Left kidney (tissue), 1 donor: ENCODE measurements at regions not wholly inside any gene's neighbourhood (a gene's known extent, or its start where the extent isn't known, plus 50 kb on each side); places are given as distances from the start of the nearest gene placed in this dataset.
"Not testable (repeated sequence)": the region's sequence is repeated elsewhere in the genome, so short reads cannot be mapped to it uniquely, and the experiment has no call there.

Experiments used
- DNase-seq: peaks from one replicate; pipeline ENCODE4 v3.0.0-alpha.2; 2013

GRCh38 chr4:59511809-59512208 is 1688.3 kb upstream of the ADGRL3 start:
- not testable (repeated sequence) for DNase-seq

DNA sequence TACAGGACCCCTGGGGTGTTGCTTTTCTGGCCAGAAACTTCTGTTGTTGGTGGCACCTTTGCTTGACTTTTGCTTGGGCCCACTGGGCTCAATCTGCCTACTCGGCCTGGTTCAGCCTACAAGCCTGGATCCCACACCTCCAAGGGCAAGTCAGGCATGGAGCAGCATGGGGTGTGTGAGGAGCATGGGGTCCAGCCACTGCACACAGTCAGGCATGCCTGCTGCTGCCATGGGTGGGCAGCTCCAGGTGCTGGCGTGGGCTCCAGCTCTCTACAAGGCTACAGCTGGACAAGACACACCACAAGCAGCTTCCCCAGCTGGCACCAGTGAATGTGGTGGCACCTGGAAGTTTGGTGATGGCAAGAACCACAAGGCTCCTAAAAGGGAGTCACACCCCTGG is 1683.1 kb upstream of the ADGRL3 start:
- DNase-seq, result no peak

- DNase-seq, result no peak
Observed at GRCh38 chr4:59518005-59518823, 1681.9 kb upstream of the ADGRL3 start.

GRCh38 chr4:59525885-59526284 is 1674.2 kb upstream of the ADGRL3 start:
- DNase-seq, result no peak

- no peak for DNase-seq
Observed at GRCh38 chr4:59535541-59535940, 1664.6 kb upstream of the ADGRL3 start.

DNA sequence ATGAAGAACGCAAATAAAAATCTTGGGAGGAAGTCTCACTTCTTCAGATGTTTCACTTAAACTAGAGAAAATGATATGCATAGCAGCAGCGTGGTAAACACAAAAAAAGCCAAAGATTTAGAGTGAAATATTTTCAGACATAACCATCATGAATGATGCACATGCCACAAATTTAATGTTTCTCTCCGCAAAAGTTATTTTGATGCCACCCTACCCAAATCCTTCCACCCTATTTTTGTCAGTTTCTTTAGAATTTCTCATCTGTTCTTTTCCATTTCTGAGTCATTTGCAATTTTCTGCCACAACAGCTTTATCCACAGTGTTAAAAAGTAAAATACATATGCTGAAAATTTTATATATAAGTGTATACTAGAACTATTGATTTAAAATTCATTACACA is 1663.7 kb upstream of the ADGRL3 start:
- no peak for DNase-seq

GRCh38 chr4:59537246-59537886 is 1662.8 kb upstream of the ADGRL3 start:
- no peak for DNase-seq

DNA sequence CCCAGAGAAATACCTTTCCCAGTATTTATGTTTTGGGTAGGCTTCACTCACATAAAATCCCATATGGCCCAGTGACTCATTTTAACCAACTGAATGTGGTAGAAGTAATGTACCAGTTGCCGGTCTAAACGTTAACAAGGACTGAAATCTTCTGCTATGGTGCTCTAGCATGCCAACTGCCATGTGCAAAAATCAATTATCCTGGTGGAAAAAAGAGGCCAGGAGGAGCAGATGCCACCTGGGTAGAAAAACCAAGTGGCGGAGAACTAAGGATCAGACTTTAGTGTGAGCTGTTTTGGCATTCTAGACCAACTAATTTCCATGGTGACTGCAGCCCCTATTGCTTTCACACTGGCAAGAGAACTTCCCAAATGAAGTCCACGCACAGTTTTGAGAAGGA is 1660.7 kb upstream of the ADGRL3 start:
- no peak for DNase-seq

- peak; percentile 3 for DNase-seq
Observed at GRCh38 chr4:59540311-59540710, 1659.8 kb upstream of the ADGRL3 start.

GRCh38 chr4:59553063-59553720 is 1646.9 kb upstream of the ADGRL3 start:
- no peak for DNase-seq

DNA sequence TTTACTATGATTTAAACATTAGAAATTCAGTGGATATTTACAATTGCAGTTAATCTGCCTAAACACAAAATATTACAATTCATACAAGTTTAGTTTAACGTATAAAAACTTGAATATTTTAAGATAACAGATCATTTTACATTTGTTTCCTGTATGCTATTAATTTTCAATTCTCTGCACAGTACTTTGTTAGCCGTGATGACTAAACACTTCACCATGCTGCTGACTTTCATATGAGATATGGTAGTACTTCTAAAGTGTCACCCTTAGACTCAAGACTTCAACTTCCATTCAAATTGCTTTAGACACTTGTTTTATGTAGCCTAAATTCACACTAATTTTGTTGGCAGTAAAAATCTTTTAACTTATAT is 1646.4 kb upstream of the ADGRL3 start:
- DNase-seq, result no peak

- DNase-seq, result not testable (repeated sequence)
Observed at GRCh38 chr4:59556191-59556590, 1643.9 kb upstream of the ADGRL3 start.

DNA sequence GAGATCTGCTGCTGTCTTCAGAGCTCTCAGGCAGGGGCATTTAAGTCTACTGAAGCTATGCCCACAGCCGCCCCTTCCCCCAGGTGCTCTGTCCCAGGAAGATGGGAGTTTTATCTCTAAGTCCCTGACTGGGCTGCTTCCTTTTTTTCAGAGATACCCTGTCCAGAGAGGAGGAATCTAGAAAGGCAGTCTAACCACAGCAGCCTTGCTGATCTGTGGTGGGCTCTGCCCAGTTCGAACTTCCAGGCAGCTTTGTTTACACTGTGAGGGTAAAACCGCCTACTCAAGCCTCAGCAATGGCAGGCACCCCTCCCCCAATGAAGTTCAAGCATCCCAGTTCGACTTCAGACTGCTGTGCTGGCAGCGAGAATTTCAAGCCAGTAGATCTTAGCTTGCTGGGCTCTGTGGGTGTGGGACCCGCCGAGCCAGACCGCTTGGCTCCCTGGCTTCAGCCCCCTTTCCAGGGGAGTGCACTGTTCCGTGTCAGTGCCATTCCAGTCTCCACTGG is 1639.9 kb upstream of the ADGRL3 start:
- DNase-seq, result not testable (repeated sequence)

DNA sequence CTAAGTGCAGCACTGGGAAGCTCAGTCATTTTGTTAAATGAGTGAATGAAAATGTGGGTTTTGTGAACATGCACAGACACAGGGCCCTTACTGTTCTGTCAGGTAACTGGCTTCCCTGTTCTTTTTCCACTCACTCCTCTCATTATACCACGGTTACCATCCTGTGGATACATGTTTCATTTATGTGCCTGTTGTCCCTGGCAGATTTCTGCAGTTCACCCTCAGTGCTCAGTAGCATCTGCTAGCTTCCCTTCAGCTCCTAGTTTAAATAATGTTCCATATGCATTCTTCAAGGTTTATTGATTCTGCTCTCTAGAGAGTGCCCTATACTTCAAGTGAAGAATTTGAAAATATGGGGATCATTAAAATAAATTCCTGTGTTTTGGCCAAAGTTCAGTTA is 1634.3 kb upstream of the ADGRL3 start:
- DNase-seq, result no peak

GRCh38 chr4:59570860-59571476 is 1629.2 kb upstream of the ADGRL3 start:
- no peak for DNase-seq

- DNase-seq, result peak; percentile 3
Observed at GRCh38 chr4:59571805-59572430, 1628.2 kb upstream of the ADGRL3 start.

GRCh38 chr4:59583845-59584568 is 1616.1 kb upstream of the ADGRL3 start:
- DNase-seq, result no peak

DNA sequence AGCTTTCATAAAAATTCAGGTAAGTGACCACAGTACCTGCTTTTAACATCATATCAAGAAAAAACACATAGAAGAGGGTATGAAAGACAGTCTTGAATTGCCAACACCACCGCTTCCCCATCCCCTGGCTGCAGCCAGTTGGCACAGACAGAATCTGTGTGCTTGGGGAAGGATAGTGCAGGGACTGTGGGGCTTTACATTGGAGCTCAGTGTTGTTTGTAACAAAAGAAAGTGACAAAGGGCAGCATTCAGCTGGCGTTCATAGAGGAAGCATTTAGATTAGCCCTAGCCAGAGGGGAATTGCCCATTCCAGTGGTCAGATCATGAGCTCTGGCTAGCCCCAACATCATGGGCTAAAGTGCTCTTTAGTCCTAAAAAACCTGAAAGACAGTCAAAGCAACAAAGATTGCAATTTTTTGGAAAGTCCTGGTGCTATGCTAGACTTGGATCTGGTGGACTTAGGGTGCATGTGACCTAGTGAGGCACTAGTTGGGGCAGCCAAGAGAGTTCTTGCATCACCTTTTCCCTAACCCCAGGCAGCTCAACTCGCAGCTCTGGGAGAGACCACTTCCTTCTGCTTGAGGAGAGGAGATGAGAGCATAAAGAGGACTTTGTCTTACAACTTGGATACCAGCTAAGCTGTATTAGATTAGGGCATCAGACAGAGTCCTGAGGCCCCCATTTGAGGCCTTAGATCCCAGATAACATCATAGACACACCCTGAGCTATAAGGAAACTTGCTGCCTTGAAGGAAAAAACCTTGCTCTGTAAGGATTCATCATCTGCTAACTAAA is 1602.4 kb upstream of the ADGRL3 start:
- DNase-seq, result no peak

GRCh38 chr4:59598330-59598618 is 1601.9 kb upstream of the ADGRL3 start:
- DNase-seq, result no peak

GRCh38 chr4:59608466-59608865 is 1591.7 kb upstream of the ADGRL3 start:
- DNase-seq, result no peak

GRCh38 chr4:59612235-59612634 is 1587.9 kb upstream of the ADGRL3 start:
- no peak for DNase-seq
